COR-L47 (cell line): ENCODE measurements at regions not wholly inside any gene's neighbourhood (a gene's known extent, or its start where the extent isn't known, plus 50 kb on each side); places are given as distances from the start of the nearest gene placed in this dataset.
"Not testable (repeated sequence)": the region's sequence is repeated elsewhere in the genome, so short reads cannot be mapped to it uniquely, and the experiment has no call there.

Experiments used
- DNase-seq: peaks from one replicate; lab custom pipeline; 2025; lab: John Stamatoyannopoulos, UW

- DNase-seq: not testable (repeated sequence)
Observed at GRCh38 chr9:25045469-25045868, 499.8 kb upstream of the IZUMO3 start.

GRCh38 chr9:25029743-25030142 lies 484.0 kb upstream of the IZUMO3 start:
- no peak for DNase-seq

GRCh38 chr9:25025686-25026085 lies 480.0 kb upstream of the IZUMO3 start:
- DNase-seq: no peak

- no peak for DNase-seq
Observed at GRCh38 chr9:25025156-25025555, 479.5 kb upstream of the IZUMO3 start.

- no peak for DNase-seq
Observed at GRCh38 chr9:25017779-25018178, 472.1 kb upstream of the IZUMO3 start.

GRCh38 chr9:25010027-25010662 lies 464.4 kb upstream of the IZUMO3 start:
- no peak for DNase-seq

GRCh38 chr9:25003686-25004085 lies 458.0 kb upstream of the IZUMO3 start:
- DNase-seq: no peak

GRCh38 chr9:24986331-24986730 lies 440.6 kb upstream of the IZUMO3 start:
- no peak for DNase-seq

GRCh38 chr9:24970780-24971179 lies 425.1 kb upstream of the IZUMO3 start:
- DNase-seq: not testable (repeated sequence)

- no peak for DNase-seq
Observed at GRCh38 chr9:24961762-24962161, 416.1 kb upstream of the IZUMO3 start.

- DNase-seq: no peak
Observed at GRCh38 chr9:24953070-24953469, 407.4 kb upstream of the IZUMO3 start.

- peak; percentile 65 for DNase-seq
Observed at GRCh38 chr9:24939109-24939850, 393.6 kb upstream of the IZUMO3 start.

- no peak for DNase-seq
Observed at GRCh38 chr9:24936117-24936516, 390.4 kb upstream of the IZUMO3 start.

- DNase-seq: no peak
Observed at GRCh38 chr9:24932785-24933184, 387.1 kb upstream of the IZUMO3 start.

GRCh38 chr9:24931894-24932293 lies 386.2 kb upstream of the IZUMO3 start:
- no peak for DNase-seq

- DNase-seq: no peak
Observed at GRCh38 chr9:24912767-24913166, 367.1 kb upstream of the IZUMO3 start.

- no peak for DNase-seq
Observed at GRCh38 chr9:24901319-24901718, 355.6 kb upstream of the IZUMO3 start.

- DNase-seq: no peak
Observed at GRCh38 chr9:24900179-24900578, 354.5 kb upstream of the IZUMO3 start.

GRCh38 chr9:24899463-24899862 lies 353.8 kb upstream of the IZUMO3 start:
- DNase-seq: no peak

- DNase-seq: no peak
Observed at GRCh38 chr9:24897826-24898225, 352.1 kb upstream of the IZUMO3 start.

GRCh38 chr9:24881361-24881760 lies 335.7 kb upstream of the IZUMO3 start:
- no peak for DNase-seq

GRCh38 chr9:24879591-24879990 lies 333.9 kb upstream of the IZUMO3 start:
- no peak for DNase-seq

GRCh38 chr9:24856601-24857000 lies 310.9 kb upstream of the IZUMO3 start:
- DNase-seq: not testable (repeated sequence)
